ENCODE measurements at regions not wholly inside any gene's neighbourhood (a gene's known extent, or its start where the extent isn't known, plus 50 kb on each side); places are given as distances from the start of the nearest gene placed in this dataset.

DNA sequence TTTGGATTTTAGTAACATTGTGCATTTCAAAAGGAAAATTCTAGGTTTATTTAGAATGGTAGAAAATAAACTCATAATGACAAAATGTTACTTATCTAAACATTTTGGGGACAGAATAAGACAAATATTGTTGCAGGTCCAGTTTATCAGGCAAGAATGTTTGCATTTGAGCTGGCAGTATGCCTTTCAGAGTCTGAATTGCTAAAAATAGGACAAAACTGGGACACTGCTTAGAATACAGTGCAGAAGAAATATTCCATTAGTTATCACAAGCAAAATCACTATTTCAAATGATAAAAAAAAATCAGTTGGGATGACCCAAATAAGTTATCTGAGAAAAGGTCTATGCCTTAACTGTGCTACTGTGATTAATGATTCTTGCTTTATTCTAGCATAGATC is 870.3 kb upstream of the MIR17HG start:
- TF ChIP-seq MAFK (IDR thresholded peaks at IDR 0.05; ENCODE audit: partially characterized antibody) (no peak), HDAC2 (IDR thresholded peaks at IDR 0.05) (no peak), ZFP36 (IDR thresholded peaks at IDR 0.05; ENCODE audit: borderline replicate concordance, partially characterized antibody) (no peak), FOSB (CRISPR knock-in tag; IDR thresholded peaks at IDR 0.05) (no peak), RARB (CRISPR knock-in tag; IDR thresholded peaks at IDR 0.05) (no peak), NFE2L2 (conservative IDR thresholded peaks at IDR 0.05; ENCODE audit: low read length) (no peak)
- H3K4me2 ChIP-seq, result no peak overlapping the region
- CTCF ChIA-PET, result no interaction called here
- ATAC-seq, result no peak
- FAIRE-seq, result no peak
- H3K27ac ChIP-seq, result no peak overlapping the region
- no peak overlapping the region for H3K4me3 ChIP-seq
- POLR2A ChIA-PET, result no interaction called here
- H3K4me1 ChIP-seq, result no peaks in the 10 kb centered on the region
- no peak for DNase-seq (ENCODE audit: low read depth in 1 of 2, low spot score in 1 of 2)
- no peaks in the 10 kb centered on the region for H3K9me3 ChIP-seq

- TF ChIP-seq RFX5 (IDR thresholded peaks at IDR 0.05), result no peak
- no peak for TF ChIP-seq POLR2AphosphoS2 (conservative IDR thresholded peaks at IDR 0.05; ENCODE audit: low read length)
- no peak for TF ChIP-seq MYC (IDR thresholded peaks at IDR 0.05; ENCODE audit: borderline replicate concordance, low read length)
- TF ChIP-seq CEBPB (IDR thresholded peaks at IDR 0.05), result no peak
- no peak for TF ChIP-seq ESRRA (IDR thresholded peaks at IDR 0.05; ENCODE audit: borderline replicate concordance, low read length)
- no peak for TF ChIP-seq JUNB (IDR thresholded peaks at IDR 0.05)
- no peak for TF ChIP-seq ATOH8 (CRISPR knock-in tag; IDR thresholded peaks at IDR 0.05; ENCODE audit: low read depth)
- no peak for TF ChIP-seq EHMT2 (IDR thresholded peaks at IDR 0.05; ENCODE audit: low read depth)
- no peak for TF ChIP-seq SREBF2 (IDR thresholded peaks at IDR 0.05)
- TF ChIP-seq JUN (IDR thresholded peaks at IDR 0.05), result no peak
- TF ChIP-seq TP53 (CRISPR knock-in tag; IDR thresholded peaks at IDR 0.05), result no peak
- TF ChIP-seq GATA3 (IDR thresholded peaks at IDR 0.05; ENCODE audit: borderline replicate concordance), result no peak
- TF ChIP-seq, protein P1, sequence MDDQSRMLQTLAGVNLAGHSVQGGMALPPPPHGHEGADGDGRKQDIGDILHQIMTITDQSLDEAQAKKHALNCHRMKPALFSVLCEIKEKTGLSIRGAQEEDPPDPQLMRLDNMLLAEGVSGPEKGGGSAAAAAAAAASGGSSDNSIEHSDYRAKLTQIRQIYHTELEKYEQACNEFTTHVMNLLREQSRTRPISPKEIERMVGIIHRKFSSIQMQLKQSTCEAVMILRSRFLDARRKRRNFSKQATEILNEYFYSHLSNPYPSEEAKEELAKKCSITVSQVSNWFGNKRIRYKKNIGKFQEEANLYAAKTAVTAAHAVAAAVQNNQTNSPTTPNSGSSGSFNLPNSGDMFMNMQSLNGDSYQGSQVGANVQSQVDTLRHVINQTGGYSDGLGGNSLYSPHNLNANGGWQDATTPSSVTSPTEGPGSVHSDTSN (IDR thresholded peaks at IDR 0.05), result no peak
- TF ChIP-seq NPAS2 (CRISPR knock-in tag; IDR thresholded peaks at IDR 0.05; ENCODE audit: borderline replicate concordance), result no peak
- no peak for TF ChIP-seq CHD2 (IDR thresholded peaks at IDR 0.05; ENCODE audit: low read length, partially characterized antibody)
- ATAC-seq (no peak), FAIRE-seq (no peak), DNase-seq (ENCODE audit: low read depth in 1 of 2, low spot score in 1 of 2) (no peak)
- 71% methylated on average over 1 of the region's 1 CpG for WGBS (ENCODE audit: missing lambda C conversion rate)
- Histone ChIP-seq H3K4me2 (no peak overlapping the region), H3K4me3 (no peak overlapping the region), H3K9me3 (no peaks in the 10 kb centered on the region), H3K27ac (no peak overlapping the region), H3K4me1 (peaks cover 11% of the 10 kb centered on the region)
- CTCF ChIA-PET, result interaction anchor here (0.8 kb wide), 1 partner anchor 31 kb away, joined by 3 read pairs; no protein-coding TSS in a partner anchor
- POLR2A ChIA-PET, result no interaction called here
Measured at GRCh38 chr13:90483906-90484305, 863.6 kb upstream of the MIR17HG start.

DNA sequence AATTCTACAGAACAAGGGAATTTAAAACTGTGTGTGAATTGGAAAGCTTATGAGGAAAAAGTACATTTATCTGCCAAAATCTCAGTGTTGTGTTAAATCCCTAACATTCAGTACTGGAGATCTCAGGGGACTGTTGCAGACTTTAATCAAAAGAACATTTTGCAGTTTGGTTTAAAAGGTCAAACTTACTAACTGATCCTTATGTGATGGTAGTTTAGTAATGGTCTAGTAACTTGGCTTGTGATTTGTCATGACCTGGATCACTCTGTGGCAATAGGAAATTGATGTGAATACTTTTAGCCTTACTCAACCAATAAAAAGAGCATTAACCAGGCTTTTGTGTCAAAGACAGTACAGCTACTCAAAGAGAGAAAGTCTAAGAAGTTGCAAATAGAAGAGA is 862.1 kb upstream of the MIR17HG start:
- CTCF ChIA-PET, result no interaction called here
- peaks cover 11% of the 10 kb centered on the region for H3K4me1 ChIP-seq
- no peaks in the 10 kb centered on the region for H3K9me3 ChIP-seq
- H3K4me3 ChIP-seq, result no peak overlapping the region
- no peak for TF ChIP-seq PHF8 (IDR thresholded peaks at IDR 0.05; ENCODE audit: borderline replicate concordance, low read depth)
- 0 out of 2 replicates have a peak, but pooled peaks have one; percentile 29 for TF ChIP-seq JUNB (IDR thresholded peaks at IDR 0.05)
- no peak for TF ChIP-seq CBX8 (IDR thresholded peaks at IDR 0.05)
- TF ChIP-seq, protein P2, sequence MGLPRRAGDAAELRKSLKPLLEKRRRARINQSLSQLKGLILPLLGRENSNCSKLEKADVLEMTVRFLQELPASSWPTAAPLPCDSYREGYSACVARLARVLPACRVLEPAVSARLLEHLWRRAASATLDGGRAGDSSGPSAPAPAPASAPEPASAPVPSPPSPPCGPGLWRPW (IDR thresholded peaks at IDR 0.05), result no peak
- no peak for TF ChIP-seq TFCP2L1 (CRISPR knock-in tag; IDR thresholded peaks at IDR 0.05)
- TF ChIP-seq CEBPB (IDR thresholded peaks at IDR 0.05), result 0 out of 4 replicates have a peak, but pooled peaks of 1 of the 2 experiments have one; percentile 31
- no peak for TF ChIP-seq NR3C1 (IDR thresholded peaks at IDR 0.05)
- no peak for TF ChIP-seq ATOH8 (CRISPR knock-in tag; IDR thresholded peaks at IDR 0.05; ENCODE audit: low read depth)
- TF ChIP-seq GATA3 (IDR thresholded peaks at IDR 0.05; ENCODE audit: borderline replicate concordance), result no peak
- TF ChIP-seq TP53 (CRISPR knock-in tag; IDR thresholded peaks at IDR 0.05), result no peak
- TF ChIP-seq HOXB13 (CRISPR knock-in tag; IDR thresholded peaks at IDR 0.05; ENCODE audit: low read depth), result no peak
- TF ChIP-seq HOXA7 (CRISPR knock-in tag; IDR thresholded peaks at IDR 0.05), result no peak
- no peak for TF ChIP-seq EHF (CRISPR knock-in tag; IDR thresholded peaks at IDR 0.05)
- TF ChIP-seq NFE2L2 (conservative IDR thresholded peaks at IDR 0.05; ENCODE audit: low read length), result no peak
- no peak for TF ChIP-seq CHD2 (IDR thresholded peaks at IDR 0.05; ENCODE audit: low read length, partially characterized antibody)
- H3K4me2 ChIP-seq, result peak overlapping the region; percentile 44; the same call in 2 of the 3 replicates
- FAIRE-seq (no peak), DNase-seq (ENCODE audit: low read depth in 1 of 2, low spot score in 1 of 2) (peak in 1 of 2 experiments; percentile 26), ATAC-seq (peak in 1 of 2 experiments; percentile 55; a peak in 3 of 6 replicates)
- POLR2A ChIA-PET, result no interaction called here
- no peak overlapping the region for H3K27ac ChIP-seq
